ENCODE measurements at regions not wholly inside any gene's neighbourhood (a gene's known extent, or its start where the extent isn't known, plus 50 kb on each side); places are given as distances from the start of the nearest gene placed in this dataset.
"Not testable (repeated sequence)": the region's sequence is repeated elsewhere in the genome, so short reads cannot be mapped to it uniquely, and the experiment has no call there.

DNA sequence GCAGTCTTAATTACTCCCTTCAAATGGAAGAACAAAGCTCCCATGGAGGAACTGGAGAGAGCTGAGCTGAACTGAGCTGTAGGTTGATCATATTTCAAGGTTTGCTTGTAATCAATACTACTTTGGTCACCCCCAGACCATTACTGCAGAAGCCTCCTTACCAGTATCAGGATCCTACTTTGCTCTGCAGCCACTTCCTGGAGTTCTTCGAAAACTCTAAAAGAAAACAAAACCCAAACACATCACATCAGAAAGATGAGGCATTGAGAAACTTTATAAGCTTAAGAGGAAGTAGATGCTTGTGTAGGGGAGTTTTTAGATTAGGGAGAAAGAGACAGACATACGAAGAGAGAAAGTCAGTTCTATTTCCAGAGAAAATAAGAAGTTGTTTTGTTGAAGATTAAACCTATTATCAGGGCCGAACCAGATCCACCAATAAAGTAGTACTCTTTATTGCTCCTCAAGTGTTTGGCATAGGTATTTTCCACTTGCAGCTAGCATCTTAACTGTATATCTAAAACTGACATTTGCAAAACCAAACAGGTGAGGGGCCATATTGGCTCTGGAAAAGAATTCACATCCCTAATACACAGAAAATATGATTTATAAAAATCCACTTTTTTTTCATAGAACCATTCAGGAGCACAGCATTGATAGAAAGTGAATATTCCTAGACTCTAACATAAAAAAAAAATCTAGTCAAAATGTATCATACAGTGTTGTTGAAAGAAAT, 166.9 kb upstream of the KLF7 start:
- DNase-seq = no peak

DNA sequence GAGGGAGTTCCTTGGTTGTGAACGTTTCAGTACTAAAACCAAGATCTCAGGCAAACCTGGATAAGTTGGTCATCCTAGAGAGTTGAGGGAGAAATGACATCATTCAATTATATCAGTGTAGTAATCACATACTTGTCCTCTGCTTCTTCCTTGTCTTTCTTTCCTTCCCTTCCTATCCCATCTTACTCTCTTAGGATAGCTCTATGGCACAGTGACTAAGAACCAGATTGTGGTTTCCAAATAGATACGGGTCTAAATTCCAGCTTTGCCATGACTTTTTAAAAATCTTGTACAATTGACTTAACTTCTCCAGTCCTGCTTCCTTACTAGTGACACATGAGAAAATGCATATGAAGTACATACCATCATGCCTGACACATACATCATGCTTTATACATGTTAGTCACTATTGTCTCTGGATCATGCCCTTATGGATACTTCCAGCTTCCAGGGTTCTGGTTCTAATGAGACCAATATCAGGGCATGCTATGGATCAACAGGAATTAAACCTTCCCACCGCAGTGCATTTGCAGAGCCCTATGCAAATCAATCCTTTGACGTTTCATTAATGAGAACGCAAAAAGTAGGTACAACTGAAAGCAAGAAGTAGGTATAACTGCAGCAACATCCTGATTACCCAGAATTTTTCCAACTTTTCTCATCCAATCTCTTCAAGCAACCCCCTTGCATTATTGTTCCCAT, 168.0 kb upstream of the KLF7 start:
- no peak for DNase-seq

DNA sequence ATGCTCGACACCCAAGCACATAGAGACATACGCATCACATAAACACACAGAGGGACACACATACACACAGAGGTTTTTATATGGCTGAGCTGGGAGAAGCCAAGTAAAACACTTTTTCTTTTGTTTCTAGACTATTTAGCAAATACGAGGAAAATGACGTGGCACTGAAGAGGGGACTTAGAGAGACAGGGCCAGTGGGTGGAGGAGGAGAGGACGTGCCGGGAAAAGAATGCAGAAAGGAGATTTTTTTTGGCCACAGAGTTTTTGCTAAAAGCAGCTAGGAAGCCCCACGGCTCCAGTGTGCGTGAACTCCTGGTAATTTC, 168.5 kb upstream of the KLF7 start:
- DNase-seq = no peak

DNA sequence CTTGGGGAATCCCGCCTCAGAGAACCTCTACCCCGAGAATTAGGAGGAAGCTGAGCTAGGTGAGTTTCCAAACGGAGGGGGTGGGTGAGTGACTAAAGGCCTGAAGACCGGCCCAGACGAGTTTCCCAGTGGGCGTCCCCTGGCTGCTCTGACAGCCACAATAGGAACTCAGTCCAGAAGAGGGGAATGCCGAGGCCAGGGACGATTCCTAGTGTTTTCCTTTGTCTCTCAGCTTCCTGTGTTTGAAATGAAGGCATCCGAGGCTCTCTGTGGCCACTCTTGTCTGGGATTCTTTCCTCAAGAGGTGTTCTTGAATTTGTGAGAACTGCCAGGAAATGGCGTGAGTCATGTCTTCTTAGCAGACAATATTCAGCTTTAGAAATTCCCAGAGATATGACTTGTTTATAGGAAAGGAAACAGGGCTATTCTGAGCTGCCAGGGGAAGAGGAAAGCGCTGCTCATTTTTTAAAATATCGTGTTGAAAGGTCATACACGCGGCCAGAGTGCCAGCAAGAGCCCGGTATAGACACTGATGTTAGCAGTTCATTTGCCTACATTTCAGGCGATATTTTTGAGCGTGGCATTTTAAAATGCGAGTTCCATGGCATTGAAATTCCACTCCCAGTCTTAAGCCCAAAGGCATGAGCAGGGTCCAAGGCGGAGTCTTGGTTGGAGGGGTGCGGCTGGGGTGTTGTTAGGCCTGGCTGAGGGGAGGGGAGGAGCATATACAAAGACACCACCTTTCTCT, 169.1 kb upstream of the KLF7 start:
- no peak for DNase-seq

DNA sequence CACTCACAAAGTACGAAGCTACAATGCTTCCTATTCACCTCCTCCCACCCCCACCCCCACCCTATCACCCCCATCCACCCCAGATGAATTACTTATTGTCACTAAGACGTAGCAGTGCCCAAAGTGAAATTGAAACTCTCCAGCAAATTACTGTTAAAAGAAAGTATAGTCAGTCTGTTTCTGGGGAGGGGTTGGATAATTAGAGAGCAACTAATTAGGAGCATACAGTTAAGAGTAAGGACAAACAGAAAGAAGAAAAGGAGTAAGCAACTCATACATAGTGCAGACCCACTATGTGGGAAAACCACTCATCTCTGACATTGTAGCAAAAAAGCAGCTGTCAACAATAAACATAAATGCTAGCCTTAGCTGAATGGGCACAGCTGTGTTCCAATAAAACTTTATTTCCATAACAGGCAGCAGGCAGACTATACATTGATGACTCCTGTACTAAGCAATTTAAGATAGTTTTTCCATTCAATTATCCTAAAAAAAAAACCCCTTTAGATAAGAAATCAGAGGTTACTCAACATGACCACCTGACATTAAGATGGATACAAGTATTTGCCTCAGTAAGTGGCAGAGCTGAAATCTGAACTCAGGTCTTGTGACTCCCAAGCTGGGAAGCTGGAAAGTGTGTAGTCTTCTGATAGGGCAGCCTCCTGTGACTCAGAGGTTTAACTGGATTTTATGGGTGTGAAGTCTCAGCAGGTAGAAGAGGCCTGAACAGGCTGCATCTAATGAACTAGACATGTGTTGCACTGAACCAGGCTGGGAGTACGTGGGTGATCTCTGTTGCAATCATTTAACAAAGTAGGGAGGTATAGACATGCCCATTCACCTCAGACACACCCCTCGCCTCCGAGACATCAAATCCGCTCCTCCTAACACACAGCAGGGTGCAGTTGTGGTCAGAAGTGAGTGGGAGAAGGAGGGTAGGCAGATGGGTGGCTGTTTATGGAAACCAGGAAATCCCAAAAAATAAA, 171.8 kb upstream of the KLF7 start:
- no peak for DNase-seq

DNA sequence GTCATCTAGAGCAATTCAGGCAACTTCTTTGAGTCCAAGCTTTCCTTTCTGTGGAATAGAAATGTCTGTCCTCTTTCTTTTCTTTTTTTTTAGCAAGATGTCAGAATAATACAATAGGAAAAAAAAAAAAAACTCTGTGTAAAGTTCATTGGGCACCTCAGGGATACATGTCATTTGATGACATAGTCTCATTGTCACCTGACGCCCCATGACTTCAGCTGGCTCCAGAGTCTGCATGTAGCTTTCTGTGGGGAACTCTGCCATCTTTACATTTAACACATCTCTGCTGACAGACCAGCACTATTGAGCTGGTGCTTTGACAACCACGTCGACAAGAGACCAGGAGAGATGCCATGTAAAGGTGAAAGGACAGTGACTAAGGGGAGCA, 172.5 kb upstream of the KLF7 start:
- no peak for DNase-seq

DNA sequence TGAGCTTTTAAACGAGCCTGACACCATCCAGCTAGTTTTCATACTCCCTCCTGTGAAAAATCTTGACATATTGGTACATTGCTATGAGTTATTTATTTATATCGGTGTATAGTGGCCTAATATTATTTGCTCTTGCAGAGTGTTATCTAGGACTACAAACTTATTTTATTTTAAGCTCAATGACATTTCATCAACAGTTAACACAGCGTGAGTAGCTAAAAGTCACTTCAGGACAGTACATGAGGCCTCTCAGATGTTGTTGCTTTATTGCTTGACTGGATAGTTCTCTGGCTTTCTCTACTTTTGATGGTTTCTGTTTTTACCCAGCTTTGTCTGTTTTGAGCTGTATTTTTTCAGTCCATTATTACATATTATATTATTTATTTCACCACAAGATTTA, 172.9 kb upstream of the KLF7 start:
- no peak for DNase-seq

DNA sequence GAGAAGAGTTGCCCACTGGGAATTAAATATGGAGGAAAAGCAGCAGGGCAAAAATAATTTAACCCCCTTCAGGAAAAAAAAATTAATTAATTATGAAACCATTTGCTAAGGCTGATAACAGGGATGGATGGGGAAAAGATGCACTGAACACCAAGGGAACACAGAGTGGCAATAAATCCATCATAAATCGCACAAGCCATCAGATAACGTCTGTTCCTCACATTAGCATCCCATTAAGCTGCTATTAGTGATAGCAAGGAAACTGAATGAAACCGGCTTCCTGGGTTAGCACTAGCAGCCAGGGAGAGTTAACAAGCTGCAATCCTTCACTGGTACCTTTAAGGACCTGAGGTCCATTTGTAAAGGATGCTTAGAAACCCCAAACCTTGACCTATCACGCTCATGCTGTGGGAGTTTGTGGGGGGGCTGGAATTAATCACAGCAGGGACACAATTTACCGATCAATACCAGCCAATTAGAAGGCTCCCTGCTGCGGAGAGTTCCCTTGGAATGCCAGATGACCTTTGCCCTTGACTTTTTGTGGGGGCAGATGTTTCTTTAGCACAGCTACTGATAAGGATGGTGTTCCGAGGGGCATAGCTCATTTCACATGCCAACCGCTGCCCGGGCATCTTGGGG, 175.5 kb upstream of the KLF7 start:
- no peak for DNase-seq

DNA sequence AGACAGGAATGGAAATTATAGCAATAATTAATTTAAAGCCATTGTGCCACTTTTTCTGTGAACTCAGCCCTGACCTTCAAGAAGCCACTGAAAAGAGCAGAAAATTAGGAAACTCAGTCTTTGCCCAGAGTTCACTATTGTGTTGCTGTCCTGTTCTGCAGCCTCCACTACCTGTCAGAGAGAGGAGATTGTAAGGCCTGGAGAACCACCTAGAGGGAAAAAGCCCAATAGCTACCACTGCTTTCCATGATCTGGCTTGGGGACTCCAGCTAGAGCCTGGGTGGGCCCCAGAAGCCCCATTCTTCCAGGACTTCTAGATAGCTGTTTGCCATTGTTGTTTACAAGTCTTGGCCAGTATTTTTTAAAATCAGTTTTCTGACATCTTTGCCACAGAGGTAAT, 176.1 kb upstream of the KLF7 start:
- no peak for DNase-seq

DNA sequence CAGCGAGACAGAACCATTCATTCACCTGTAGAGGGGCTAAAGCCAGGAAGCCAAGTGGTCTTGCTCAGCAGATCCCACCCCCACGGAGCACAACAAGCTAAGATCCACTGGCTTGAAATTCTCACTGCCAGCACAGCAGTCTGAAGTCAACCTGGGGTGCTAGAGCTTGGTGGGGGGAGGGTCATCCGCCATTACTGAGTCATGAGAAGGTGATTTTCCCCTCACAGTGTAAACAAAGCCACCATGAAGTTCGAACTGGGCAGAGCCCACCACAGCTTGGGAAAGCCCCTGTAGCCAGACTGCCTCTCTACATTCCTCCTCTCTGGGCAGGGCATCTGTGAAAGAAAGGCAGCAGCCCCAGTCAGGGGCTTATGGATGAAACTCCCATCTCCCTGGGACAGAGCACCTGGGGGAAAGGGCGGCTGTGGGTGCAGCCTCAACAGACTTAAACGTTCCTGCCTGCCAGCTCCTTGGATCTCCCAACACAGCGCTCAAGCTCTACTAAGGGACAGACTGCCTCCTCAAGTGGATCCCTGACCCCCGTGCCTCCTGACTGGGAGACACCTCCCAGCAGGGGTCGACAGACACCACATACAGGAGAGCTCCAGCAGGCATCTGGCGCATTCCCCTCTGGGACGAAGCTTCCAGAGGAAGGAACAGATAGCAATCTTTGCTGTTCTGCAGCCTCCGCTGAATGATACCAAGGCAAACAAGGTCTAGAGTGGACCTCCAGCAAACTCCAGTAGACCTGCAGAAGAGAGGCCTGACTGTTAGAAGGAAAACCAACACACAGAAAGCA, 179.0 kb upstream of the KLF7 start:
- not testable (repeated sequence) for DNase-seq

DNA sequence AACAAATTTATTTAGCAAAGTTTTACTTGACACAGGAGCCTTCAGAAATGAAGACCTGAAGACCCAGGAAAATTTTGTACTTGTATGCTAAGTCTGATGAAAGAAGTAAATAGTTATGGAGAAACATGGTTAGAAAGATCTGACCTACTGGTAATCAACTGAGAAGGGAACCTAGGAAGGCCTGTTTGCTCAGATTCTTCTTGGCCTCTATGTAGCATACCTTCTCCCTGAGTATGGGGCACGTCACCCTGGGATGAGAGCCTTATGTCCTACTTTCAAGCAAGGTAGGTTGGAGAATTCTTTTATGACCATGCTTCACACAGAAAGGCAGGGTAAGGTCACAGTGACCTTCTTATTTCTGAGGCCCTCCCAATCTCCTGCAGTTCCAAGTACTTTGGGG, 178.6 kb upstream of the CREB1 start:
- no peak for DNase-seq

DNA sequence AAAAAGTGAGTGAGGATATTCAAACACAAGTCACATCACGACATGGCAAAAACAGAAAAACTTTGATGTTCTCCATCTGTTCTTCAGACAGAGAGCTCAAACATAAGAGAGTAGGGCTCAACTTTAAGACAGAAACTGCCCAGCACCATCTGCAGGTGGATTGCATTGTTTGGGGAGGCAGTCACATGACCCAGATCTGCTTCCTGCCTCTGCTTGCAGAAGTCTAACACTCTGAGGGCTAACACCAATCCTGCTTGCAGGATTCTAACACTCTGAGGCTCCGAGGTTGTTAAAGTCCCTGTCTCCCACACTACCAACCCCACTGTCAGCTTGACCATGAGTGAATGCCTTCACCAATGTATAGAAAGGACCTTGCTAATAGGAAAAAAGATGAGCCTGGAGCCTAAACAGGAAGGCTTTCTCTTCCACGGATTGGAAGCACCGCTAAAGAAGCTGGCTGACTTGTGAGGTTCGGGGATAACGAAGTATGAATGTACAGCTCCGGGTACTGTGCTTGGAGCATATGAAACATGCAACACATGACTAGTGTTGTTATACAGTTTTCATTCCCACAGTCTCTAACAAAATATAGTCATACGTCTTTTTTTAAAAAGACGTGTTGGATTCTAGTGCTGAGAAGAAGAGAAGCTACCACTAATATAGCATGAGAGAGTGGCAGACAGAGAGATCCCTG, 176.6 kb upstream of the CREB1 start:
- no peak for DNase-seq

DNA sequence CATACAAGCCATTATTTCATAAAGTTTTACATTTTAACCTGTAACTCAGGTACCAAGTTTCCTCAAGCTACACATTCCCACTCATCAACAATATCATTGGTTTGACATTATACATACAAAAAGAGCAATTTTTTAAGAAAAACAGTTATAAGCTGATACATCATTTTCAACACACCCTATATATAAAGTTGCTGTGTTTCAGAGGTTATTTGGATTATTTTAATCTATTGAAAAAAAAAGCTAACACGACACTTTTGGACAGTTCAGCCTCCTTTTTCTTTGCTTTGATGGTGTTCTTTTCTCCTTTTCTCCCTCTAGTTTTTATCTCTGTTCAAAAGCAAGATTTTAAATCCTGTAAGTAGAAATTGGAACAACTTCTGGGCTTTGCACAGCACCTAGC, 175.9 kb upstream of the CREB1 start:
- DNase-seq = no peak

DNA sequence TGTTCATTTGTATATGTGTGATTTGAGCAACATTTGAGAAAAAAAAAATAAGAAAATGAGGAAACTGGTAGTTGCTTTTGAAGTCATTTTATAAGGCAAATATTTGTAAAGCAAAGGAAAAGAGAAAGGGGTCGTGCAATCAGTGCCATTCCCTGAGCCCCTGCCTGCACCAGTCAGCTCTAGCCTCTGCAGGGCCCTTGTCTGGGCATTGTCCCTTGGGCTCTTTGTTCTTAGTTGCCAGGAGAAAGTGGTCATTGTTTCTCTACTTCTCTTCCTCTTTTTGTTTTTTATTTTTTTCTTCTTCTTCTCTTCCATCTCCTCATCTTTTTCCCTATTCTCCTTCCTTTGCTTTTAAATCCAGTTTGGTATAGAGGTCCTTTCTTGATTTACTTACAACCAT, 175.3 kb upstream of the CREB1 start:
- DNase-seq = no peak

DNA sequence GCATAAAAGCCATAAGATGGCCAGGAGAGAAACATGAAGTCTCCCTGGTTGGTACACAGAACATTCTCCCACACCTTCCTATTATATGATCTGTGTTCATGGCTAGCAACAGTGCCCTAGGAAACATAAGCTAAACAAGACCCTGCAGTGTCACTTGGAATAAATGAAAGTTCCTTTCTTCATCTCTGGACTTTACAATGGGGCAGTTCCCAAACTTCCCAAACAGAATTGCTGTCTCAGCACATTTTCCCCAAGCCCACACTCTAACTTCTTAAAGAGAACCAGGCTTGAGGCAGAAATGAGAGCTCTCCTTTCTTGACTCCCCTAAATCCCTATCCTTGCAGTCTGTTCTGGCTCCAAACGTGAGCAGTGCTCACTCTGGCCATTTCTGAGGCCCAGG, 173.2 kb upstream of the CREB1 start:
- DNase-seq = no peak

DNA sequence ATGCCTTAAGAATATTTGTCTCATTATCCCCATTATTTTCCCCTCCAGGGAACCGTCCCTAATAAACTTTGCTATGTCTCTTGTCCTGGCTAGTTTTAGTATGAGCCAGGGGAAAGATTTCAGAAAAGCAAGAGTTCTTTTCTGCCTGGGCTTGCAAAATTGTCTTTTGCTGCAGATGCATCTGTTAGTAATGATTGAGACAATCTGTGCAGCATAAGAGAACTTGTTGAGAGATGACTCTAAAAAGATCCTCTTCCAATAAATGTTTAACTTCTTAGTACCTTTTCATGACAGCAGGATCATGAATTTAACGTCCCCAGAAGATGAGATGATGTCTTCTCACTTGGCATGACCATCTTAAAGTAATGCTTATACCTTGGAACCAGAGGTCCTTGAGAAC, 172.5 kb upstream of the CREB1 start:
- no peak for DNase-seq

DNA sequence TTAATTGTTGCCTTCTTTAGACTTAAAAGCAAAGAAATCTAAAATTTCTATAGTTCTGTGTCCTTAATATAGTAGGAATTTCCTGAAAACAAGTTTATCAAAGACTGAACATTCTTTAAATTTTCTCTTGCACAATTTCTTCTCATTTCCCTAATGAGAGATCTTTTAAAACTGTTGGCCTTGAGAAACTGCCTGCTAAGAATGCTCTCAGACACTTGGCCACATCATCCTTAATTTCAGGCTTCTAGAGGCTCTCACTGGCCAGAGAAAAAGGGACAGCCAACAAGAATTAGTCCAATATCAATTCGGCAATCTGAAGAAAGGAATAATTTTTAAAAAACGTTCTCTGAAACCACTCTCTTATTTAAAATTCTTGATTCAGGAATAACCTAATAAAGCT, 167.0 kb upstream of the CREB1 start:
- no peak for DNase-seq

DNA sequence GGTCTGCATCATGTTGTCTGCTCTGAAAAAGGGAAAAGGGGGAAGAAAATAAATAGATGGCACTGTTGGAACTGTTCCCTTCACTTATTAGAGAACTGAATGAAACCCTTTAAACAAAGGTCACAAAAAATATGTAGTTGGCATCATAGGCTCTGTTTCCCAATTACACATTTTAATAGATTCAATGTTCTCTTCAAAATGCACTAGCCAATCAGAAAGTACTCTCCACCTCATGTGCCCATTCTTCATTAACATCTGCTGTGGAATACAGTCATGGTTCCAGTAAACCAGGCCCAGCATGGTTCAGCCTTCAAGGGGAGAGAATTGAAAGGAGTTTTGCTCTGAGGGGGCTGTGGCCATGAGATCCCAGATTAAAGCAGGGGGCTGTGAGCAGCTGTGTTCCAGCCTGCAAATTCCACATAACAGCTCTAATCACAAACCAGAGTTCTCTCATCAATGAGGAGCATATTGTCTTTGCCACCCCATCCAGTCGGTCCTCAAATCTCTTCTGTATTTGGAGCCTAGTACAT, 165.9 kb upstream of the CREB1 start:
- no peak for DNase-seq

DNA sequence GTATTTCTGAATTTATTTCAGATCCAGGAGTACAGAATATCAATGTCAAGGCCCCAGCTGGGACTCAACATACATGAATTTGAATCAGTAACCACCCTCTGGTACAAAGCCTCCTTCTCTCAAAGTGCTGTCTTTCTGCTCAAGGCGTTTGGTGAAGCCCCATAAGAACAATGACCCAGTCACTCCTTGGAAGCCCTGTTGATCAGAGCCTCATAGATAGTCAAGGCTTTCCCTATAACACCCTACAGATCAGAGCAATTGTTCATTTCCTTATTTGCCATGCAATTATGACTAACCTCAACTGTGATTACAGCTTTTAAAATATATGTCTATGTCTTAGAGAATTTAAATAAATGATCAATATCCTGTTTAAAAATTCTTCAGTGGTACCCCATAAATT, 159.1 kb upstream of the CREB1 start:
- no peak for DNase-seq

DNA sequence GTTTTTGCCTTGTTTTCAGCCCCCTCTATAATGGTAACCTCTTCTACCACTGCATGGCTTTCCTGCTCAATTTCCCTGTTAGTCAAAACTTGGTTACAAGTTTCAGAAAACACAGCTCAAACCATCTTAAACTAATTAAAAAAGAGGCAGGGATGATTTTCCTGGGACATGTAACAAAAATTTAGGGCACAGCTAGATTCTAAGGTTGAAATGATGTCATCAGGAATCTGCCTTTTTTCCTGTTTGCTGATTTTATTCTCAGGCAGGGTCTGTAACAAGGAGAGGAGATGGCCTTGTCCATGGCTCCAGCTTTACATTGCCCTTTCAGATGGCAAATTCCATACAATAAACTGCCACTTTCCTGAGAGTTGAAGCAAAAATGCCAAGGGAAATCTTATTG, 157.9 kb upstream of the CREB1 start:
- DNase-seq = no peak

DNA sequence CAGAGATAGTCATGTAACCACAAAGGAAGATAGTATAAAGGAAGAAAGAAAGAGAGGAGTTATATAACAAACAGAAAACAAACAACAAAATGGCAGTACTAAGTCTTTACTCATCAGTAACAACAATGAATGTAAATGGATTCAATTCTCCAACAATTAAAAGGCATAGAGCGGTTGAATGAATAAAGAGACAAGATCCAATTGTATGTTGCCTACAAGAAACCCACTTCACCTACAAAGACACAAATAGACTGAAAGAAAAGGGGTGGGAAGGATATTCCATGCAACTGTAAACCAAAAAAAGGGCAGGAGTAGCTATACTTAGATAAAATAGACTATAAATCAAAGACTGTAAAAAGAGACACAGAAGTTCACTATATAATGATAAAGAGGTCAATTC, 157.3 kb upstream of the CREB1 start:
- DNase-seq = no peak

Measured in NCI-H345 (cell line).